Putamen (tissue), 1 donor: ENCODE measurements at regions not wholly inside any gene's neighbourhood (a gene's known extent, or its start where the extent isn't known, plus 50 kb on each side); places are given as distances from the start of the nearest gene placed in this dataset.
"Not testable (repeated sequence)": the region's sequence is repeated elsewhere in the genome, so short reads cannot be mapped to it uniquely, and the experiment has no call there.

Source experiments
- DNase-seq: peaks from one replicate; pipeline ENCODE4 v3.0.0-alpha.2; 2016; ENCODE audit warnings: low spot score

- DNase-seq, result no peak
These were observed 160.1 kb downstream of the SUDS3 start for GRCh38 chr12:118536306-118536906.

GRCh38 chr12:118537481-118537917 lies 161.1 kb downstream of the SUDS3 start:
- peak; percentile 80 for DNase-seq

- no peak for DNase-seq
These were observed 164.7 kb downstream of the SUDS3 start for GRCh38 chr12:118541071-118541470.

GRCh38 chr12:118541934-118542333 lies 165.6 kb downstream of the SUDS3 start:
- DNase-seq, result no peak

DNA sequence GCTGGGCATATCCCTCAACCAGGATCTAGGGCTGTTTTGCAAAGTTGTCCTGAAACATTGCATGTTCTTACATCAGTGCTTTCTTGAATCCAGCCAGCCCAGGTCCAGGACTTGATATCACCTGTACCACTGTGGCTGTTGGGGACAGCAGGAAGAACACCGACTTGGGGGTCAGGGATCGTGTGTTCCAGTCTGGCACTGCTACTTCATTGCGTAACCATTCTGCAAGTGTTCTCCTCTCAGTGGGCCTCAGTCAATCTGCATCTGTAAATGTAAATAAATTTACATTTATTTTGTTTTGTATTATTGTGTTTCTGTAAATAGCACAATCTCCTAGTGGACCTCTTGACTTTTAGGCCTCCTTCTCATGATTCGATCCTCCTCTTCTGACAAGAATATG lies 167.3 kb downstream of the SUDS3 start:
- DNase-seq, result no peak

DNA sequence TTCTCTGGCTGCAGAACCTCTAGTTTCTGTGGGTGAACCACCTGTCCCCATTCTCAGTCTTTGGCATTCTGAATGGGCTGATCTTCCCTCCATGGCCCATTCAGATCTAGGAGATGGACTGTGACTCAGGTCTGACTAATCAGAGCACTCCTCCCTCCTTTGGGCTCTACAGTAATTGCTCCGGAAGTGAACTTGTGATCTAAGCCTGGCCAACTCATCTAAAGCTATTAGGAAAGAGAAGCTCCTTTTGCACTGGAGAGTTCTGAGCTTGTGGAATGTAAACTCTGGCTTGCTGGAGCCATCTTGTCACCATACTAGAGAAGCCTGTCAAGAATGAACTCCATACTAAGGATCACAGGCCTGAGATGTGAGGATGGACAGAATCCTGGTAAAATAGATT lies 168.2 kb downstream of the SUDS3 start:
- no peak for DNase-seq

GRCh38 chr12:118547606-118548005 lies 171.3 kb downstream of the SUDS3 start:
- DNase-seq, result not testable (repeated sequence)

GRCh38 chr12:118548887-118549509 lies 172.6 kb downstream of the SUDS3 start:
- DNase-seq, result no peak

GRCh38 chr12:118549510-118549980 lies 173.2 kb downstream of the SUDS3 start:
- DNase-seq, result no peak

DNA sequence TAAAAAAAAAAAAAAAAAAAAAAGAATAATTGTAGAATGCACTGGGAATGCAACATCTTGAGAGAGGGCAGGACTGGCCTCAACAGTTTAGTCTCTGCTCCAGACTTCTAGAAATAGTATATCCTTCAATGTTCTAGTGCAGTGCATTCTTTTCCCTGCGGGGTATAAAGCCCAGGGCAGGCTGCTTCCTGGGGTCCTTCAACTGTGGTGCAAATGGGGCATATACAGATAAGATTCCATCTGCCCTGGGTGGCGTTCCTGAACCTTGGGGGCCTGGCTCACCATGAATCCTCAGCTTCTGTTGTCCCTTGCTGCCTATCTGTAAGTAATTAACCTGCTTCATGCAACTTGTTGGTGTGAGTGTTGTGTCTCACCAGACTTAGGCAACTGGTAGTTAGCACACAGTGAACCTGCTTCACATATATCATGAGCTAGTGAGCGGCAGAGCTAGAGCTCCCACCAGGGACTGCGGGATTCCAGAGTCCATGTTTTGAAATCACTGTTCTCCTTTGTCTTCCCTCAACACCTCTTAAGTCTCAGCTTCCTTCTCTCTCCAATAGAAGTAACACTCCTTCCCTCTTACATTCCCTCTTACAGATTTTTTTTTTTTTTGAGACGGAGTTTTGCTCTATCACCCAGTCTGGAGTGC lies 177.6 kb downstream of the SUDS3 start:
- no peak for DNase-seq

DNA sequence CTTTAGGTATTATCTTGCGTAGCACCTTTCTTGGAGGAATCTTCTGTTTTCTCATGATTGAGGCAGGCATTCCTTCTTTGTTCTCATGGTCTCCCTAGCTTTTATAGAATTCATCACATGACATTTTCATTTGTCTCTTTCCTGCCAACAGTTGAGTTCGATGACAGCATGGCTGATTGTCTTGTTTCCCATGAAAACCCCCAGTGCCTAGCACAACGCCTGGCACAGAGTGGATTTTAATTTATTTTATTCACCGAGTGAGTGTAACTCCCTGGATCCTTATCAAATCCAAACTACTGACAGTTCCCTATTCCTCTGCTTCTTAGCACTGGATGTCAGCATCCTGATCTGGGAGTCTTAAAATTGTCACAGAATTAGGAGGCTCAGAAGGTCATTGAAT lies 182.6 kb downstream of the SUDS3 start:
- DNase-seq, result no peak

DNA sequence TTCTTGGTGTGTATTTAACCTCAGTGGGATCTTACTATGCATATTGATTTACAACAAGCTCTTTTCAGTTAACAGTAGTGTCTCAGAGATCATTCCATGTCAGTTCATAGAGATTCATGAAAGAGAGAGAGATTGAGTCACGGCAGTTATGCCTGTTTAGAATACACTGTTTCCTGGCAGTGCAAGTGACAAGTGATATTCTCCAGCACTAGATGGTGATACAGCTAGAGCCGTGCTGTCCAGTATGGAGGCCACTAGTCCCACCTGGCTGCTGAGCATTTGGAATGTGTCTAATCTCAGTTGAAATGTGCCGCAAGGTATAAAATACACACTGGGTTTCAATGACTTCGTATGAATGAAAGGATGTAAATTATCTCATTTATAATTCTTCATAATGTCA lies 184.4 kb downstream of the SUDS3 start:
- no peak for DNase-seq

DNA sequence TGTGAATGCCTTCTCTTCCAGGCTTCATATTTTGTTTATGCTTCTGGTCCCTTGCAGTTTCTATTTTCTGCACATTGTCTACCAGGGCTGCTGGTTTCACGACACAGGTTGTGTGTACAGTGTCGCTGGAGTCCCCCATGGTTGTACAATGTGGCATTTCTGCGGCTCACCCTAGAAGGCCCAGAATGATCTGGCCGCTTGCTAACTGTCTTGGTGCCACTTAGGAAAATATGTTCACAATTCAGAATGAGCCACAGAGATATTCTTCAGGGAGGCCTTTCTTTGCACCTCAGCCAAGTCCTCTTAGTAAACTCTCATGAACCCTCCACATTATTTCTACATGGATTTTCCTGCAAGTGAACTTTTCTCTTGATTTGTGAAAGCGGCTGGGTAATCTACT lies 195.4 kb downstream of the SUDS3 start:
- no peak for DNase-seq

DNA sequence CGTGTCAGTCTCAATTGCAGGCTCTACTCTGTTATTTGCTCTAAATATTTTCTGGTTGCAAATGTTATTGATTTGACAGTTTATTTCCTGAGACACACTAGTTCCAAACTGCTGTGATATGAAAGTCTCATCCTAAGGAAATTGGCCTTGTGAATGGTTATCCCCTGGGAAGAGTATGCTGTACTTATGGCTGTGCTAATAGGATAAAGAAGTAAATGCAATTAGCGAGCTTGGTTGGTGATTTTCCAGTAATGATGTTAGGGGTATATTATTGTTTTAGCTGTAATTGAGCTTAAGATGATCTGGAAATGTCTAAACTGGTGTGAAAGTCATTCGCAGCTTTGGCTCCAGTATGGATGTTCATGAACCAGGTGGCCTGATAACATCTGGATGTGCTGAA lies 197.9 kb downstream of the SUDS3 start:
- no peak for DNase-seq

DNA sequence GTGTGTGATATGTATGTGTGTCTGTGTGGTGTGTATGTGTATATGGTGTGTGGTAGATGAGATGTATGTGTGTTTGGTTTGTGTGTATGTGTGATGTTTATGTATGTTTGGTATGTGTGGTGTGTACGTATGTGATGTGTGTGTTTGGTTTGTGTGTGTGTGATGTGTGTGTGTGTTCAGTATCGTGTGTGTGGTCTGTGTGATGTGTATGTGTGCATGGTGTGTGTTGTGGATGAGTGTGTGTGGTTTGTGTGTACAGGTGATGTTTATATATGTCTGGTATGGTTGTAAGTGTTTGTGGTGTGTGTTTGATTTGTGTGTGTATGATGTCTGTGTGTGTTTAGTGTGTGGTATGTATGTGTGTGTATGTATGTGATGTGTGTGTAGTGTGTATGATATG lies 199.4 kb downstream of the SUDS3 start:
- no peak for DNase-seq

GRCh38 chr12:118581371-118581770 lies 205.0 kb downstream of the SUDS3 start:
- no peak for DNase-seq

- no peak for DNase-seq
These were observed 206.5 kb downstream of the SUDS3 start for GRCh38 chr12:118582863-118583262.

GRCh38 chr12:118586433-118586832 lies 210.1 kb downstream of the SUDS3 start:
- DNase-seq, result no peak

GRCh38 chr12:118589162-118589561 lies 212.8 kb downstream of the SUDS3 start:
- no peak for DNase-seq

DNA sequence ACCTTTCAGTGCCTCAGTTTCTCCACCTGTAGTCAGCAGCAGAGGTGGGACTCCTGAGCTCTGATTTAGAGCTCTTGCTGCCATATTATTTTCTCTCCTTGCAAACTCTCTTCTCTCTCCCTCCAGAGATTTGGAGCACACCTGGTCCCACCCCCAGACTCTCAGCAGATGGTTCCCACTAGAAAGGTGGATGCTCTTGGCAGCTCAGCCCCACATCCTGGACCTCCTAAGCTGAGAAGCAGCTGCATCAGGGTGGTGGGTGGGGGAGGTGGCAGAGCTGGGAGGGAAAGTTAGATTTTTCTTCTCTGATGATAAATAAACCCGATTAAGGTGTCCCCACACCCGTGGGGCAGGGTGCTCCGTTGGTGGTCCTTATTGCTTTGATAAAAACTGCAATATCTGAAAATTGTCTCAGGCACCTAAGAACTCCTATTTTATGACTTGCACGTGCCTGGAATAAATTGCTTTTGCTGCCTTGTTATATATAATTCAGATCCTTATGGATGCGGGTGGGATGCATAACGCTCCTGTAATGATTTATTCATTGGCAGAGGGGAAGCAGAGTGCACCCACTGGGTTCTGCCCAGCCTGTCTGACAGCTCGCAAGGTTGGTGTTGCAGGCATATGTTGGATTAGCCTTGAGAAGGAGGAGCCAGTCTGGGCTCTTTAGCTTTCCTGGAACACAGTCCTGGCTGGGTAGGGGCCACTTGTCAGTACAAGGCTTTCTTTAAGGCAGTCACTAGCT lies 214.2 kb downstream of the SUDS3 start:
- peak; percentile 10 for DNase-seq

- DNase-seq, result no peak
These were observed 227.4 kb downstream of the SUDS3 start for GRCh38 chr12:118603610-118604361.

DNA sequence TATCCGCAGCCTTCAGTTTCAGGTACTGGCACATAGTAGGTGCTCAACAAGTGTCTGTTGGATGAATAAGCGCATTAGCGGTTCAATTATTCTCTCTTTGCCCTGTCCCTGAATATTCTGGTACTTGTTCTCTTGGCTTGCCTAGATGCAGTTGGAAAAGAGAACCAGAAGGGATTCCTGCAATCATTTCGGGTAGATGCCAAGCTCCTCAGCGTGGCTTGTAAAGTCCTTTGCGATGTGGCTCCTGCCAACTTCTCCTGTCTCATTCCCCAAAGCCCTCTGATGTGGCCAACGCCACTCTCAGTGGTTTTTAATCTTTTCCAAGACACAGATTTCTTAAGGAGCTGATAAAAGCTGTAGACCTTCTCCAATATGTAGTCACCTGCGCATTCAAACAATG lies 230.3 kb downstream of the SUDS3 start:
- DNase-seq, result no peak
